ENCODE measurements at regions not wholly inside any gene's neighbourhood (a gene's known extent, or its start where the extent isn't known, plus 50 kb on each side); places are given as distances from the start of the nearest gene placed in this dataset.

GRCh38 chr10:1873661-1874315, 136.5 kb upstream of the ADARB2 start:
- H3K36me3 ChIP-seq (ENCODE audit: insufficient read depth, low read length), result no peaks in the 10 kb centered on the region
- no peak overlapping the region for H3K4me2 ChIP-seq (ENCODE audit: low read length)
- no TSS peak for BruUV-seq (replicated peaks)
- intact Hi-C loops (cut with micrococcal nuclease; ENCODE audit: unreplicated experiment), result no loop called here
- no peak for TF ChIP-seq EZH2phosphoT487 (IDR thresholded peaks at IDR 0.05; ENCODE audit: borderline replicate concordance, low read depth, low read length)
- TF ChIP-seq, protein P1, sequence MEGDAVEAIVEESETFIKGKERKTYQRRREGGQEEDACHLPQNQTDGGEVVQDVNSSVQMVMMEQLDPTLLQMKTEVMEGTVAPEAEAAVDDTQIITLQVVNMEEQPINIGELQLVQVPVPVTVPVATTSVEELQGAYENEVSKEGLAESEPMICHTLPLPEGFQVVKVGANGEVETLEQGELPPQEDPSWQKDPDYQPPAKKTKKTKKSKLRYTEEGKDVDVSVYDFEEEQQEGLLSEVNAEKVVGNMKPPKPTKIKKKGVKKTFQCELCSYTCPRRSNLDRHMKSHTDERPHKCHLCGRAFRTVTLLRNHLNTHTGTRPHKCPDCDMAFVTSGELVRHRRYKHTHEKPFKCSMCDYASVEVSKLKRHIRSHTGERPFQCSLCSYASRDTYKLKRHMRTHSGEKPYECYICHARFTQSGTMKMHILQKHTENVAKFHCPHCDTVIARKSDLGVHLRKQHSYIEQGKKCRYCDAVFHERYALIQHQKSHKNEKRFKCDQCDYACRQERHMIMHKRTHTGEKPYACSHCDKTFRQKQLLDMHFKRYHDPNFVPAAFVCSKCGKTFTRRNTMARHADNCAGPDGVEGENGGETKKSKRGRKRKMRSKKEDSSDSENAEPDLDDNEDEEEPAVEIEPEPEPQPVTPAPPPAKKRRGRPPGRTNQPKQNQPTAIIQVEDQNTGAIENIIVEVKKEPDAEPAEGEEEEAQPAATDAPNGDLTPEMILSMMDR (conservative IDR thresholded peaks at IDR 0.05; ENCODE audit: low read length), result no peak
- H3K9me3 ChIP-seq (ENCODE audit: low read length), result no peaks in the 10 kb centered on the region
- H3K27ac ChIP-seq (ENCODE audit: low read depth, low read length, poor library complexity, severe bottlenecking), result no peak overlapping the region
- H3K4me3 ChIP-seq (ENCODE audit: low read depth, low read length, poor library complexity, severe bottlenecking), result no peak overlapping the region
- H2AFZ ChIP-seq (ENCODE audit: low read length), result no peak overlapping the region
- no peaks in the 10 kb centered on the region for H4K20me1 ChIP-seq (ENCODE audit: insufficient read depth, low read length)
- no peaks in the 10 kb centered on the region for H3K4me1 ChIP-seq (ENCODE audit: insufficient read depth, low read length, poor library complexity, severe bottlenecking)
- ChIA-PET POLR2A (interaction anchor here (0.7 kb wide), 1 partner anchor 356 kb away, joined by 3 read pairs; no protein-coding TSS in a partner anchor), CTCF (ENCODE audit: unreplicated experiment) (no interaction called here)
- DNase-seq (ENCODE audit: low spot score), result no peak
- H3K79me2 ChIP-seq (ENCODE audit: insufficient read depth, low read depth, low read length), result no peaks in the 10 kb centered on the region
- no peaks in the 10 kb centered on the region for H3K9me2 ChIP-seq (ENCODE audit: insufficient read depth, low read length)

DNA sequence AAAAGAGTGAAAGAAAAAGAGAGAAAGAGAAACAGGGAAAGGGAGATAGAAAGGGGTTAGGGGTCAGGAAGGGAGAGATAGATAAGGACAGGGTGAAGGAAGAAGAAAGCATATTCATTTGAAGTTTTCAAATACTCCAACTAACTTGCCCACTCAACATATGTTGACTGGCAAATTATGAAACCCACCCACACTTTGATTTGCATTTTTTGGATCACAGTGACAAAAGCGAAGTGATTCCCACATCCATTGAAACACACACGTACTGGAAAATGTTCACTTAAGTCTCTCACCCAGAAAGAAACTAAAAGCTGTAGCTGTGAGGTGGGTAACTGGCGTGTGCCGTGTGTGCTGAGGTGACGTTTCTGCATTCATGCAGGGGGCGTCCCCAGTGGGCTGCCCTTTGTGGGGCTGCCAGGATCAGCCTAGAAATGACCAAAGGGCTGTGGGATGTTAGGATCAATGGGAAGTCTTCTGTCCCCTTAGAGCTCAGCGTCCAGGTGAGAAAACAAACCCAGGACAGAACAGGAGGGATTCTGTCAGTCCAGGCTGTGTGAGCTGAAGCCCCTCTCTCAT, 134.9 kb upstream of the ADARB2 start:
- POLR2A ChIA-PET, result no interaction called here
- no peaks in the 10 kb centered on the region for H3K4me1 ChIP-seq (ENCODE audit: insufficient read depth, low read length, poor library complexity, severe bottlenecking)
- no peaks in the 10 kb centered on the region for H3K36me3 ChIP-seq (ENCODE audit: insufficient read depth, low read length)
- H4K20me1 ChIP-seq (ENCODE audit: insufficient read depth, low read length), result no peaks in the 10 kb centered on the region
- CTCF ChIA-PET (ENCODE audit: unreplicated experiment), result no interaction called here
- H3K27ac ChIP-seq (ENCODE audit: low read depth, low read length, poor library complexity, severe bottlenecking), result no peak overlapping the region
- H3K79me2 ChIP-seq (ENCODE audit: insufficient read depth, low read depth, low read length), result no peaks in the 10 kb centered on the region
- no peak overlapping the region for H2AFZ ChIP-seq (ENCODE audit: low read length)
- TF ChIP-seq, protein P1 (conservative IDR thresholded peaks at IDR 0.05; ENCODE audit: low read length), result no peak
- no peak for TF ChIP-seq EZH2phosphoT487 (IDR thresholded peaks at IDR 0.05; ENCODE audit: borderline replicate concordance, low read depth, low read length)
- no TSS peak for BruUV-seq (replicated peaks)
- H3K9me3 ChIP-seq (ENCODE audit: low read length), result no peaks in the 10 kb centered on the region
- no peak overlapping the region for H3K4me2 ChIP-seq (ENCODE audit: low read length)
- no peak for DNase-seq (ENCODE audit: low spot score)
- intact Hi-C loops (cut with micrococcal nuclease; ENCODE audit: unreplicated experiment), result no loop called here
- H3K9me2 ChIP-seq (ENCODE audit: insufficient read depth, low read length), result no peaks in the 10 kb centered on the region
- no peak overlapping the region for H3K4me3 ChIP-seq (ENCODE audit: low read depth, low read length, poor library complexity, severe bottlenecking)

DNA sequence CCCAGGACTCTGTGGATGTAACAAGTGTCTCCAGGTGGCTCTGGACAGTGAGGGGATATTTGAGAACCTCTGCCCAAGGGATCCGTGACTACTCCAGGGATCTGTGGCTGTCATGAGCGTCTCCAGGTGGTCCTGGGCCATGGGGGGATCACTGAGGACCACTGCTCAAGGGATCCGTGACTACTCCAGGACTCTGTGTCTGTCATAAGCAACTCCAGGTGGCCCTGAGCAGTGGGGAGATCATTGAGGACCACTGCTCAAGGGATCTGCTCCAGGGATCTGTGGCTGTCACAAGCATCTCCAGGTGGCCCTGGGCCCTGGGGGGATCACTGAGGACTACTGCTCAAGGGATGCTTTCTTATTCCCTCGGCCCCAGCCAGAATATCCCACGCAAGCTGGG, 133.2 kb upstream of the ADARB2 start:
- no peaks in the 10 kb centered on the region for H3K79me2 ChIP-seq (ENCODE audit: insufficient read depth, low read depth, low read length)
- ChIA-PET CTCF (ENCODE audit: unreplicated experiment) (no interaction called here), POLR2A (no interaction called here)
- H3K9me2 ChIP-seq (ENCODE audit: insufficient read depth, low read length), result no peaks in the 10 kb centered on the region
- H3K36me3 ChIP-seq (ENCODE audit: insufficient read depth, low read length), result no peaks in the 10 kb centered on the region
- H2AFZ ChIP-seq (ENCODE audit: low read length), result no peak overlapping the region
- H3K4me3 ChIP-seq (ENCODE audit: low read depth, low read length, poor library complexity, severe bottlenecking), result no peak overlapping the region
- intact Hi-C loops (cut with micrococcal nuclease; ENCODE audit: unreplicated experiment), result no loop called here
- TF ChIP-seq EZH2phosphoT487 (IDR thresholded peaks at IDR 0.05; ENCODE audit: borderline replicate concordance, low read depth, low read length), result no peak
- TF ChIP-seq, protein P1 (conservative IDR thresholded peaks at IDR 0.05; ENCODE audit: low read length), result no peak
- H3K27ac ChIP-seq (ENCODE audit: low read depth, low read length, poor library complexity, severe bottlenecking), result no peak overlapping the region
- no peaks in the 10 kb centered on the region for H3K4me1 ChIP-seq (ENCODE audit: insufficient read depth, low read length, poor library complexity, severe bottlenecking)
- no peaks in the 10 kb centered on the region for H3K9me3 ChIP-seq (ENCODE audit: low read length)
- no peak overlapping the region for H3K4me2 ChIP-seq (ENCODE audit: low read length)
- DNase-seq (ENCODE audit: low spot score), result no peak
- H4K20me1 ChIP-seq (ENCODE audit: insufficient read depth, low read length), result no peaks in the 10 kb centered on the region
- BruUV-seq (replicated peaks), result no TSS peak
